ENCODE measurements at regions not wholly inside any gene's neighbourhood (a gene's known extent, or its start where the extent isn't known, plus 50 kb on each side); places are given as distances from the start of the nearest gene placed in this dataset.

GRCh38 chr9:81860581-81860980 lies 67.6 kb upstream of the SPATA31D4 start:
- TF ChIP-seq CTCF (conservative IDR thresholded peaks at IDR 0.05; ENCODE audit: low read depth, low read length) (no peak), EZH2 (IDR thresholded peaks at IDR 0.05; ENCODE audit: borderline replicate concordance, low read depth, low read length, poor library complexity, severe bottlenecking) (no peak)
